NOMO-1 (cell line): ENCODE measurements at regions not wholly inside any gene's neighbourhood (a gene's known extent, or its start where the extent isn't known, plus 50 kb on each side); places are given as distances from the start of the nearest gene placed in this dataset.
"Not testable (repeated sequence)": the region's sequence is repeated elsewhere in the genome, so short reads cannot be mapped to it uniquely, and the experiment has no call there.

Source experiments
- DNase-seq, 2 experiments: peaks; one replicate each; lab custom pipeline; 2025; ENCODE audit not compliant: unreplicated experiment in 2 of 2; lab: John Stamatoyannopoulos, UW

DNA sequence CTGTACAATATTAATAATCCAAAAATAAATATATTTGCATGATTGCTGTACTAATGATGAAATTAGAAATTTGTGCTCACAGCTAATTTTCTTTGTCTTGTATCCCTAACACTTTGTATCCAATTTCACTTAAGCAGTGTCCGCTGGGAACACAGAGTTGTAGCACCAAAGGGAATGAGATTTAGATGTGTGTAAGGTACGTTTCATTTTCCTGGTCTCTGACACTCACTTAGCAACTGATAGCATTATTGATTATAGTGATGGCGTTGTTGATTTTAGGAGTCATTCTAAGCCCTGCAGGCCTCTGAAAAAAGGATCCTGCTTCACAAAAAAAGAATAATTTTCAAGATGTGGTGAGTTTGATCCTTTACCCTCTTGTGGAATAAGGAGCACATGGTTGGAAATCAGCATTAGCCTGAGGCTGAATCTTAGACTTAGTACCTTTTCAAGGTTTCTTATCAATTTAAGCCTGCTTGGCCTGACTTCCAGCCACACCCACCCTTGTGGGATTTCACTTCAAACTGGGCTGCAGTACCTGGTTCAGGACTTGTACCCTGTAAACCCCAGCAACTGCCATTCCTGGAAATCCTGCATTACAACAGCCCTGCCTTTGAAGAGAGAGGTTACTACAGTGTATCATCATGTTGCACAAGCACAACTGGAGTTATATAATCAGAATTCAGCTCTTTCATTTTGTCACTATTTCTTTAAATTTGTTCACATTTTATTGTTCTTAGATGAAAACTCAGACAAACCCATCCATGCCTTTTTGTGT lies 116.2 kb downstream of the RND3 start:
- DNase-seq, result no peak

- DNase-seq, result no peak
Measured at GRCh38 chr2:150370561-150370960, 116.9 kb downstream of the RND3 start.

DNA sequence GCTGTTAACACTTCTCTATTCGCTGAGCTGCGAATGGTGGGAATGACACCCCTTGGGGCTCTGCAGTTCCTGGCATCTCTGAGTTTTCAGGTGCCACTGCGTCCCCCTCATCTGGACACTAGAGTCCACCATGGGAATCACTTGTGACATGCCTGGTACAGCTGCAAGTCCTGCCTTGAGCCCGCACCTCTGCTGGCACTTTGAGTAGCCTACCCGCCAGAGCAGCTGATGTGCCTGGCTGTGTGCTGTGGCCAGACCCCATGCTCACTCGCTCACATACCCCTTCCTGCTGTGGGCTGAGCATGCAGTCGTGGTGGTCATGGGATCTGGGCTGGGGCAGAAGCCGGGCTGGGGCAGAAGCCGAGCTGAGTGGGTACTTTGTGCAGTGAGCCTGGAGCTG lies 117.6 kb downstream of the RND3 start:
- DNase-seq, result no peak

DNA sequence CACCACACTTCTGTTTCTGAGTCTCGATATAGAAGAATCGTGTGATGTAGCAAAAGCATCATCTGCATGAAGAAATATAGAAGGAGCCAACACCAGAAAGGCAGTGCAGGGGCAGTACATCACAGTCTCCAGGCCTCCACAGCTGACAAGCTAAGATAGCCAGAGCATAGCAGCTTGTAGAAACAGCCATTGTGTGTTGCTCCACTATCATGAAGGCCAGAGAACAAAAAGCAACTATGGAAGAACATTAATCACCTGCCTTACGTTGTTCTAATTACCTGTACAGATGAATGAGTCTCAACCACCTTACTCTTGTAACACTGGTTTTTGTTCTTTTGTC lies 129.0 kb downstream of the RND3 start:
- no peak for DNase-seq

GRCh38 chr2:150357770-150358467 lies 129.5 kb downstream of the RND3 start:
- no peak for DNase-seq

GRCh38 chr2:150355440-150355839 lies 132.0 kb downstream of the RND3 start:
- DNase-seq, result no peak

GRCh38 chr2:150353376-150353775 lies 134.1 kb downstream of the RND3 start:
- DNase-seq, result no peak

GRCh38 chr2:150351922-150352321 lies 135.5 kb downstream of the RND3 start:
- no peak for DNase-seq

DNA sequence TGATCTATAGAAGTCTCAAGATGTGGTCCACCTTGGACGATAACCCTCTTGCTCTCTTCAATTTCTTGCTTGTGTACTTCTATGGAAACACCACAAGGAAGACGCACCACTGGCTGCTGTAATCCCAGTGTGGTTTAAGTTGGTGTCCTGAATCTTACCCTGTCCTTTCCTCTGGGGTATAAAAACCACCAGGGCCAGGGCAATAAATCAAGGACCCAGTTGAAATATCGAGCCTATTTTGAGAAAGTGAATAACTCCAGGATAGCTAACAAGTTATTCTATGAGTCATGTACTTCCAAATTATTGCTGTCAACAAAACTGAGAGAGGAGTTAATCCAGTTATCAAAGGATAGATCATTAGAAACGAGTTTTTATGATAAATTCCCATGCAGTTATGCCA lies 137.0 kb downstream of the RND3 start:
- DNase-seq, result no peak

DNA sequence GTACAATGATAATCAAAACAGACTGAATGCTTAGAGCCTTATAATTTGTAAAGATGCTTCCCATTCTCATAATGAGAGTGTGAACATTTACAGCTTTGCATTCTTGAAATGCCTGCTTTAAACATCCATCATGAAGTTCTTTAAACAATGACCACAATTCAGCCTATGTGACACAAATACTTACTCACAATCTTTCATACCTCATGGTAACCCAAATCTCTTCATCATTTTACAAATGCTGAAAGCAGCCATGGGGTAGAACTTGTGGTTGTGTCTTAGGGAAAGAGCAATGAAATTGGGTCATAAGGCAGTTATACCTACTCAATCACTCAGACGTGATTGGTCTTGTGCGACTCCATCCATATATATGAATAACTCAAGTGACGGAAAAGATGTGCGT lies 140.7 kb downstream of the RND3 start:
- no peak for DNase-seq

DNA sequence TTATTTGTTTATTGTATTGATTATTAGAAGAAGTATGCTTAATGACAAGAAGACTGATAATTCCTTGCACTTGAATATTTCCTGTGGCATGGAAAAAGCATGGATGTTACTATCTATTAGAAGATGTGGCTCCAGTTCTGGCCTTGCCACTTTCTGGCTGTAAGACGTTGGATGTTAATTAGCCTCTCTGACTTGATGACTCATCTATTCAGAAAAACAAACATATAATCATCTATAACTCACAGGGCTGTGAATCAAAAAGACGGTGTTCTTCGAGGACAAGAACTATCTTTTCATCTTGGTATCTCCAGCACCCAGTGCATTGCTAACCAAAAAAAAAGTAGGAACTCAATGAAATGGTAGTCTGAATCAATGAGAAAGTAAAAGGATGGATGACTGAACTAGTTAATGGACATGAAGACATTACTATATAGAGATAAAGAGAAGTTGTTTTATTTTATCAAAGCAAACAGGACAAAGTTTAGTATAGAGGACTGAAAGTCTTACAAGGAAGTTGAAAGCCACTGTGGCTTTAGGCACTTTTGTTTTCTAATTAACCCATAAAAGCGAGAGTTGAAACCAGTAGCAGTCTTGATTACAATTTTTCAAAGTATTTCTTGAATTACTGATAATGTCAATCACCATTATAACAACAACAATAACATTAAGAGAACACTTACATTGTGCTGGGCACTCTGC lies 145.3 kb downstream of the RND3 start:
- no peak for DNase-seq

DNA sequence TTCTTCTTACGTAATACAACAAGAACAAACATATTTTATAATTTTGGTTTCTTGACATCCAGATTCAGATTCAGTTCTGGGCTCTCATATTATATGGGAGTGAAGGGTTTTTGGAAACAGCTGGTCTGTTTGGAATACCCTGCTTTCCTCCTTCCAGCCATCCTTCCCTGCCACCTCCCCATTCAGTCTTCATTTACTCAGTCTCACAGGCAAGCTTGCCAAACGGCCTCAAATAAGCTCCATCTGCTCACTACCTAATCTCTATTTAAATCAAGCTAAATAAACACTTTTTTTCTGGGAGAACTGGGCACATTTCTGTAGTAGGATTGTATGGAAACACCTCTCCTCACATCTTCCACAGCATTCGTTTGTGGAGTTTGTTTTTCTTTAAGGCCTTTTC lies 147.5 kb downstream of the RND3 start:
- DNase-seq, result no peak

GRCh38 chr2:150339282-150339681 lies 148.2 kb downstream of the RND3 start:
- DNase-seq, result no peak

- DNase-seq, result no peak
Measured at GRCh38 chr2:150335596-150335995, 151.9 kb downstream of the RND3 start.

GRCh38 chr2:150332383-150332782 lies 155.1 kb downstream of the RND3 start:
- DNase-seq, result no peak

- DNase-seq, result no peak
Measured at GRCh38 chr2:150327564-150328489, 159.6 kb downstream of the RND3 start.

DNA sequence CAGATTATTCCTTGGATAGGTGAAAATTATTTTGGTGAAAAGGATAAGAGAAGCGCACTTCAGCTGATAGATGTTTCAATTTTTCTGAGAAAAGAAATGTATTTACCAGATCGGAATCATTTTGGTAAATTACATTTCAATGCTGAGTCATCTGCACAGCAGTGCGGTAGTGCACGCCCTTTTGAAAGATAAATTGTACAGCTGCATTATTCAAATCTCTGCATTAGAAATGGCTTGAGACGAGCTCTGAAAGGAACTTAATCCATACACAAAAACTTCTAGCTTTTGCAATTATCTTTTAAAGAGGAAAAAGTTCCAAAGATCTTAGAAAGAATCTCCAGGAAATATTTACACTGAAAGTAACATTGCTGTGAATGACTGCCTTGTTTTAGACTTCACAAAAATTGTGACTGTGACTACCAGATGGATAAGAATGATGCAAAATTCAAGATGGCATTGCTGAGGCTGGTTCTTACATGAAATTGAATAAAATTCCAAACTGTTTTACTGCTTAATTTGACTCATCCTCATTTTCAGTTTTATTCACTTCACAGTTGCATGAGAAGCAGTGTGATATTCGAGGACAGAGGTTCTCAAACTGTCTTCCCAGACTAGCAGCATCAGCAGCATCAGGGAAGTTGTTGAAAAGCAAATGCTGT lies 161.7 kb downstream of the RND3 start:
- DNase-seq, result no peak

- DNase-seq, result not testable (repeated sequence)
Measured at GRCh38 chr2:150323071-150323470, 164.4 kb downstream of the RND3 start.

- DNase-seq, result no peak
Measured at GRCh38 chr2:150320608-150321007, 166.9 kb downstream of the RND3 start.
